ENCODE measurements at regions not wholly inside any gene's neighbourhood (a gene's known extent, or its start where the extent isn't known, plus 50 kb on each side); places are given as distances from the start of the nearest gene placed in this dataset.

GRCh38 chr1:29523136-29523535 lies 286.8 kb downstream of the PTPRU start:
- no peaks in the 10 kb centered on the region for H3K9me3 ChIP-seq (ENCODE audit: control insufficient read depth in 1 of 2, insufficient read depth in 1 of 2, low read depth in 1 of 2, low read length in 2 of 2)
- ChIA-PET POLR2A (no interaction called here), RAD21 (ENCODE audit: low non-redundant PET in 1 of 2, low total read pairs in 2 of 2, uncharacterized antibody in 2 of 2, unreplicated experiment in 2 of 2) (no interaction called here), CTCF (no interaction called here)
- DNase-seq (ENCODE audit: low read depth, low spot score) (no peak), ATAC-seq (no peak)
- TF ChIP-seq ATF3 (IDR thresholded peaks at IDR 0.05) (no peak), TCF7L2 (IDR thresholded peaks at IDR 0.05; ENCODE audit: borderline replicate concordance, extremely low read depth, insufficient read depth, insufficient read length) (no peak)
- TF ChIP-seq, protein P1, sequence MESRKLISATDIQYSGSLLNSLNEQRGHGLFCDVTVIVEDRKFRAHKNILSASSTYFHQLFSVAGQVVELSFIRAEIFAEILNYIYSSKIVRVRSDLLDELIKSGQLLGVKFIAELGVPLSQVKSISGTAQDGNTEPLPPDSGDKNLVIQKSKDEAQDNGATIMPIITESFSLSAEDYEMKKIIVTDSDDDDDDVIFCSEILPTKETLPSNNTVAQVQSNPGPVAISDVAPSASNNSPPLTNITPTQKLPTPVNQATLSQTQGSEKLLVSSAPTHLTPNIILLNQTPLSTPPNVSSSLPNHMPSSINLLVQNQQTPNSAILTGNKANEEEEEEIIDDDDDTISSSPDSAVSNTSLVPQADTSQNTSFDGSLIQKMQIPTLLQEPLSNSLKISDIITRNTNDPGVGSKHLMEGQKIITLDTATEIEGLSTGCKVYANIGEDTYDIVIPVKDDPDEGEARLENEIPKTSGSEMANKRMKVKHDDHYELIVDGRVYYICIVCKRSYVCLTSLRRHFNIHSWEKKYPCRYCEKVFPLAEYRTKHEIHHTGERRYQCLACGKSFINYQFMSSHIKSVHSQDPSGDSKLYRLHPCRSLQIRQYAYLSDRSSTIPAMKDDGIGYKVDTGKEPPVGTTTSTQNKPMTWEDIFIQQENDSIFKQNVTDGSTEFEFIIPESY (IDR thresholded peaks at IDR 0.05; ENCODE audit: extremely low read depth, insufficient replicate concordance, low read length): no peak
- H3K27ac ChIP-seq (ENCODE audit: low read depth, low read length): no peak overlapping the region
- BruUV-seq (replicated peaks): no TSS peak
- no peak overlapping the region for H3K4me2 ChIP-seq (ENCODE audit: low read length)
- H3K9me2 ChIP-seq (ENCODE audit: insufficient read depth): no peaks in the 10 kb centered on the region
- no peak overlapping the region for H3K4me3 ChIP-seq (replicated peaks in 1 of 2; ENCODE audit: low read depth in 1 of 2, low read length in 2 of 2)
- intact Hi-C loops (cut with micrococcal nuclease): no loop called here
- H3K4me1 ChIP-seq (ENCODE audit: control insufficient read depth in 1 of 2, insufficient read depth in 2 of 2, low read length in 2 of 2): peaks cover 0 to 5% of the 10 kb centered on the region in 2 experiments; a peak in 1 of 4 replicates
- peaks cover 5% of the 10 kb centered on the region; the same call in 1 of the 2 replicates for H3K27me3 ChIP-seq (ENCODE audit: insufficient read depth, low read length)
- no peaks in the 10 kb centered on the region for H3K79me2 ChIP-seq (ENCODE audit: insufficient read depth, low read length)
- no peaks in the 10 kb centered on the region for H3K36me3 ChIP-seq (ENCODE audit: control insufficient read depth in 1 of 2, insufficient read depth in 2 of 2, low read length in 2 of 2)
- H2AFZ ChIP-seq (ENCODE audit: low read depth, low read length, poor library complexity, severe bottlenecking): no peak overlapping the region
- H3K9ac ChIP-seq (ENCODE audit: low read length): no peak overlapping the region
- no peaks in the 10 kb centered on the region for H4K20me1 ChIP-seq (ENCODE audit: insufficient read depth)

- Histone ChIP-seq H2AFZ (ENCODE audit: low read depth, low read length, poor library complexity, severe bottlenecking) (no peak overlapping the region), H3K79me2 (ENCODE audit: insufficient read depth, low read length) (no peaks in the 10 kb centered on the region), H4K20me1 (ENCODE audit: insufficient read depth) (no peaks in the 10 kb centered on the region), H3K27me3 (ENCODE audit: insufficient read depth, low read length) (peaks cover 5% of the 10 kb centered on the region; the same call in 1 of the 2 replicates), H3K9me2 (ENCODE audit: insufficient read depth) (no peaks in the 10 kb centered on the region), H3K27ac (ENCODE audit: low read depth, low read length) (no peak overlapping the region), H3K4me1 (ENCODE audit: control insufficient read depth in 1 of 2, insufficient read depth in 2 of 2, low read length in 2 of 2) (peaks cover 0 to 5% of the 10 kb centered on the region in 2 experiments; a peak in 1 of 4 replicates), H3K4me3 (replicated peaks in 1 of 2; ENCODE audit: low read depth in 1 of 2, low read length in 2 of 2) (no peak overlapping the region), H3K4me2 (ENCODE audit: low read length) (no peak overlapping the region), H3K9ac (ENCODE audit: low read length) (no peak overlapping the region), H3K36me3 (ENCODE audit: control insufficient read depth in 1 of 2, insufficient read depth in 2 of 2, low read length in 2 of 2) (no peaks in the 10 kb centered on the region), H3K9me3 (ENCODE audit: control insufficient read depth in 1 of 2, insufficient read depth in 1 of 2, low read depth in 1 of 2, low read length in 2 of 2) (no peaks in the 10 kb centered on the region)
- ATAC-seq (no peak), DNase-seq (ENCODE audit: low read depth, low spot score) (no peak)
- BruUV-seq (replicated peaks): no TSS peak
- ChIA-PET CTCF (no interaction called here), RAD21 (ENCODE audit: low non-redundant PET in 1 of 2, low total read pairs in 2 of 2, uncharacterized antibody in 2 of 2, unreplicated experiment in 2 of 2) (no interaction called here), POLR2A (no interaction called here)
- intact Hi-C loops (cut with micrococcal nuclease): no loop called here
- TF ChIP-seq EZH2phosphoT487 (IDR thresholded peaks at IDR 0.05; ENCODE audit: borderline replicate concordance) (no peak), YY1 (IDR thresholded peaks at IDR 0.05; ENCODE audit: extremely low read depth, insufficient replicate concordance, low read depth, low read length) (no peak), CBX3 (IDR thresholded peaks at IDR 0.05; ENCODE audit: low read depth) (no peak), POLR2A (IDR thresholded peaks at IDR 0.05; ENCODE audit: borderline replicate concordance, extremely low read depth, insufficient read depth, insufficient read length) (no peak), ZFX (IDR thresholded peaks at IDR 0.05) (no peak), EGR1 (IDR thresholded peaks at IDR 0.05; ENCODE audit: low read depth) (no peak), POLR2AphosphoS5 (IDR thresholded peaks at IDR 0.05; ENCODE audit: low read depth, low read length) (no peak), SP1 (IDR thresholded peaks at IDR 0.05; ENCODE audit: low read depth) (no peak), EZH2 (IDR thresholded peaks at IDR 0.05) (no peak), JUND (IDR thresholded peaks at IDR 0.05) (no peak), SRF (IDR thresholded peaks at IDR 0.05; ENCODE audit: low read depth) (no peak)
- TF ChIP-seq, protein P2, sequence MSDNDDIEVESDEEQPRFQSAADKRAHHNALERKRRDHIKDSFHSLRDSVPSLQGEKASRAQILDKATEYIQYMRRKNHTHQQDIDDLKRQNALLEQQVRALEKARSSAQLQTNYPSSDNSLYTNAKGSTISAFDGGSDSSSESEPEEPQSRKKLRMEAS (IDR thresholded peaks at IDR 0.05): no peak
- TF ChIP-seq, protein P1 (IDR thresholded peaks at IDR 0.05; ENCODE audit: extremely low read depth, insufficient replicate concordance, low read length): no peak
These were observed 285.7 kb downstream of the PTPRU start for GRCh38 chr1:29521811-29522580.

Data from HCT116 (cell line).